Nephron (organoid): ENCODE measurements at regions not wholly inside any gene's neighbourhood (a gene's known extent, or its start where the extent isn't known, plus 50 kb on each side); places are given as distances from the start of the nearest gene placed in this dataset.

ENCODE experiments used
- H3K27ac Mint-ChIP-seq, 3 experiments: 2 replicates each; pipeline ENCODE4 v1.8.0; 2020; ENCODE audit warnings: mixed read lengths in 3 of 3, mild to moderate bottlenecking in 2 of 3, moderate library complexity in 1 of 3
- H3K27me3 Mint-ChIP-seq: 2 replicates; pipeline ENCODE4 v1.8.0; 2021; ENCODE audit warnings: low read depth, mild to moderate bottlenecking, moderate library complexity, mixed read lengths
- H3K36me3 Mint-ChIP-seq: 2 replicates; pipeline ENCODE4 v1.8.0; 2020; ENCODE audit warnings: low read depth, mixed read lengths
- H3K4me1 Mint-ChIP-seq: 2 replicates; pipeline ENCODE4 v1.8.0; 2020; ENCODE audit warnings: mixed read lengths
- H3K4me3 Mint-ChIP-seq, 3 experiments: 2 replicates each; pipeline ENCODE4 v1.8.0; 2020; ENCODE audit warnings: mild to moderate bottlenecking in 3 of 3, mixed read lengths in 3 of 3, moderate library complexity in 2 of 3
- H3K9me3 Mint-ChIP-seq: 2 replicates; pipeline ENCODE4 v1.8.0; 2020; ENCODE audit warnings: mixed read lengths
- TF ChIP-seq, protein P1 (sequence below), 3 experiments: fragments of 200-600 bp; sonication (generic); IDR thresholded peaks; one replicate each; pipeline ENCODE4 v1.5.0; 2021; ENCODE audit warnings: antibody characterized with exemption in 3 of 3; ENCODE audit not compliant: unreplicated experiment in 3 of 3

DNA sequence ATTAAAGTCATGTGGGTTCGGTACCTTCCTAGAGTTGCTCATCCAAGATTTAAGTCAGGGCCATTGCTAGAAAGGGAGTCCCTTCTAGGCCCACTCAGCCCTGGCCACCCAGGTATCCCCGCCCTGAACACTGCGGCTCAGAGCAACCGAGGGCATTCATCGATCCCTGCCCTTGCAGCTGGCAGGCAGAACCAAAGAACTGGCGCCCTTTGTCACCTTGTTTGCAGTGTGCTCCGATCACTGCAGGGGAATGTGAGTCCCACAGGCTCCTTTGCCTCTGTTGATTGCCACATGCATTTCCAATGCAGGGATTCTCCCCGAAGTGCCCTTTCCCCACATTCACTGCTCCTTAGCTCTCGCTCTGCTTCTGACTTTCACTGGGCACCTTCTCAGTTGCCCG lies 108.5 kb downstream of the CMPK2 start:
- no peak overlapping the region for H3K27ac Mint-ChIP-seq
- H3K9me3 Mint-ChIP-seq: no peaks in the 10 kb centered on the region
- TF ChIP-seq, protein P1, sequence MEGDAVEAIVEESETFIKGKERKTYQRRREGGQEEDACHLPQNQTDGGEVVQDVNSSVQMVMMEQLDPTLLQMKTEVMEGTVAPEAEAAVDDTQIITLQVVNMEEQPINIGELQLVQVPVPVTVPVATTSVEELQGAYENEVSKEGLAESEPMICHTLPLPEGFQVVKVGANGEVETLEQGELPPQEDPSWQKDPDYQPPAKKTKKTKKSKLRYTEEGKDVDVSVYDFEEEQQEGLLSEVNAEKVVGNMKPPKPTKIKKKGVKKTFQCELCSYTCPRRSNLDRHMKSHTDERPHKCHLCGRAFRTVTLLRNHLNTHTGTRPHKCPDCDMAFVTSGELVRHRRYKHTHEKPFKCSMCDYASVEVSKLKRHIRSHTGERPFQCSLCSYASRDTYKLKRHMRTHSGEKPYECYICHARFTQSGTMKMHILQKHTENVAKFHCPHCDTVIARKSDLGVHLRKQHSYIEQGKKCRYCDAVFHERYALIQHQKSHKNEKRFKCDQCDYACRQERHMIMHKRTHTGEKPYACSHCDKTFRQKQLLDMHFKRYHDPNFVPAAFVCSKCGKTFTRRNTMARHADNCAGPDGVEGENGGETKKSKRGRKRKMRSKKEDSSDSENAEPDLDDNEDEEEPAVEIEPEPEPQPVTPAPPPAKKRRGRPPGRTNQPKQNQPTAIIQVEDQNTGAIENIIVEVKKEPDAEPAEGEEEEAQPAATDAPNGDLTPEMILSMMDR (IDR thresholded peaks at IDR 0.05; ENCODE audit: unreplicated experiment in 3 of 3): no peak
- H3K4me1 Mint-ChIP-seq: peaks cover 21% of the 10 kb centered on the region
- H3K4me3 Mint-ChIP-seq: no peak overlapping the region
- H3K27me3 Mint-ChIP-seq: peaks cover 12% of the 10 kb centered on the region
- H3K36me3 Mint-ChIP-seq: no peaks in the 10 kb centered on the region

DNA sequence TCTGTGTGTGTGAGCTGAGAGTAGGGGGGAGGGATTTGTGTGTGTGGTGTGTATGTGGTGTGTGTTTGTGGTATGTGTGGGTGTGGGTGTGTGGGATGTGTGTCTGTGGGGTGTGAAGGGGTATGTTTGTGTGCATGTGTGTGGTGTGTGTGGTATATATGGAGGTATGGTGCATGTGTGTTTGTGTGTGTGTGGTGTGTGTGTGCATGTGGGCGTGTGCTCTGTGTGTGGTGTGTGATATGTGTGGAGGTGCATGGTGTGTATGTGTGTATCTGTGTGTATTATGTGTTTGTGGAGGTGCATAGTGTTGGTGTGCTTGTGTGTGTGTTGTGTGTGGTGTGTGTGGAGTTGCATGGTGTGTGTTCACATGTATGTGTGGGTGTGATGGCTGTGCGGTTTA lies 106.0 kb downstream of the CMPK2 start:
- Mint-ChIP-seq H3K9me3 (no peaks in the 10 kb centered on the region), H3K36me3 (no peaks in the 10 kb centered on the region), H3K27ac (no peak overlapping the region), H3K4me3 (no peak overlapping the region), H3K27me3 (peaks cover 5% of the 10 kb centered on the region), H3K4me1 (no peaks in the 10 kb centered on the region)
- TF ChIP-seq, protein P1 (IDR thresholded peaks at IDR 0.05; ENCODE audit: unreplicated experiment in 3 of 3): no peak

DNA sequence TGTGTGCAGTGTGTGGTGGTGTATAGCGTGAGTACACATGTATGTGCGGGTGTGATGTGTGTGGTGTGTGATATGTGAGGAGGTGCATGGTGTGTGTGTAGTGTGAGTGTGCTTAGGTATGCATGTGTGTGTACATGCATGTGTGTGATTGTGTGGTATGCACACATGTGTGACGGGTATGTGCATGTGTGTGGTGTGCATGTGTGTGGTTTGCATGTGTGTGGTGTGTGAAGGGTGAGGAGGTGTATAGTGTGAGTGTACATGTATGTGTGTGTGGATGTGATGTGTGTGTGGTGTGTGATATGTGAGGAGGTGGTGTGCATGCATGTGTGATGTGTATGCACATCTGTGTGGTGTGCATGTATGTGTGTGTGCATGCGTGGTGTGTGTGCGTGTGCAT lies 105.6 kb downstream of the CMPK2 start:
- no peaks in the 10 kb centered on the region for H3K9me3 Mint-ChIP-seq
- H3K27me3 Mint-ChIP-seq: peaks cover 5% of the 10 kb centered on the region
- TF ChIP-seq, protein P1 (IDR thresholded peaks at IDR 0.05; ENCODE audit: unreplicated experiment in 3 of 3): no peak
- no peak overlapping the region for H3K27ac Mint-ChIP-seq
- H3K36me3 Mint-ChIP-seq: no peaks in the 10 kb centered on the region
- H3K4me1 Mint-ChIP-seq: no peaks in the 10 kb centered on the region
- no peak overlapping the region for H3K4me3 Mint-ChIP-seq

DNA sequence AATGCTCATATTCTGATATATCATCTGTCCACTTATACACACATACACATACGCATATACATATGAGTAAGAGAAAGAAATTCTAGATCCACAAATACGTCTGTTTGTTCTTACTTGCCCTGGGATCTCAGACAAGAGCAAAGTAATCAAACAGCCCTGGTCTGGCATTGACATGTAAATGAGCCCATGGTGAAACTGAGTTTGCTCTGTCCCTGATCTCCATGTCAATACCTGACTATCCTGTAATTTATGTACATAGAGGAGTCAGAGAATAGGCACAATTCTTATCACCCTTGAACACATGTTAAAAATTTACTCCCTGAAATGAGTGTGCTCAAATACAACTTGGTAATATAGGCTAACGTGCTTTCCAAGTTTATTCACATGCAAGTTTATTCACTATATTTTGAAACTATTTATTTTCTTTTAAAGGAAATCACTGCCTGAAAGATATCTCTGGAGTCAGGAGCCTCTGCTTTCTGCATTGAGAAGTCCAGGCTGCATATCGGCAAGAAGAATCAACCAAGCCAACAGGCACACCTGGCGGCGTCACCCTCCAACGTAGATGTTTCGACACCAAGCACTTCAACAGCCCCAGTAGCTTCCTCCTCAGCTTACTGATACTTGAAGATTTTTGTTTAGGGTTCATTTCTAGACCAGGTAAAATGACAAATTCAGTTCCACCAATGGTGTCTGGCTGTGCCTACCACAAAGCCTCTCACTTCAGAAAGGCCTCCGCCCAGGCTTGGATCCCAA lies 100.6 kb downstream of the CMPK2 start:
- H3K9me3 Mint-ChIP-seq: no peaks in the 10 kb centered on the region
- H3K27ac Mint-ChIP-seq: no peak overlapping the region
- TF ChIP-seq, protein P1 (IDR thresholded peaks at IDR 0.05; ENCODE audit: unreplicated experiment in 3 of 3): no peak
- H3K27me3 Mint-ChIP-seq: peaks cover 9% of the 10 kb centered on the region
- no peak overlapping the region for H3K4me3 Mint-ChIP-seq
- no peaks in the 10 kb centered on the region for H3K4me1 Mint-ChIP-seq
- no peaks in the 10 kb centered on the region for H3K36me3 Mint-ChIP-seq

DNA sequence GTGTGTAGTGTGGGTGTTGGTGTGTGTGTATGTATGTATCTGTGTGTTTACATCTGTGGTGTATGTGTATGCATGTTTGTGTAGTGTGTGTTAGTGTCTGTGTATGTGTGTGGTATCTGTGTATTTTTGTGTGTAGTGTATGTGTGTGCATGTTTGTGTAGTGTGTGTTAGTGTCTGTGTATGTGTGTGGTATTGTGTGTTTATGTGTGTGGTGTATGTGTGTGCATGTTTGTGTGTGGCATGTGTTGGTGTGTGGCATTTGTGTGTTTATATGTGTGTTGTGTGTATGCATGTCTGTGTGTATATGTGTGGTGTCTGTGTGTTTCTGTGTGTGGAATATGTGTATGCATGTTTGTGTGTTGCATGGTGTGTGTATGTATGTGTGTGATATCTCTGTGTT lies 96.4 kb downstream of the CMPK2 start:
- no peak overlapping the region for H3K4me3 Mint-ChIP-seq
- no peaks in the 10 kb centered on the region for H3K9me3 Mint-ChIP-seq
- no peak overlapping the region for H3K27ac Mint-ChIP-seq
- peaks cover 16% of the 10 kb centered on the region for H3K4me1 Mint-ChIP-seq
- H3K27me3 Mint-ChIP-seq: peaks cover 36% of the 10 kb centered on the region
- no peaks in the 10 kb centered on the region for H3K36me3 Mint-ChIP-seq
- TF ChIP-seq, protein P1 (IDR thresholded peaks at IDR 0.05; ENCODE audit: unreplicated experiment in 3 of 3): no peak

DNA sequence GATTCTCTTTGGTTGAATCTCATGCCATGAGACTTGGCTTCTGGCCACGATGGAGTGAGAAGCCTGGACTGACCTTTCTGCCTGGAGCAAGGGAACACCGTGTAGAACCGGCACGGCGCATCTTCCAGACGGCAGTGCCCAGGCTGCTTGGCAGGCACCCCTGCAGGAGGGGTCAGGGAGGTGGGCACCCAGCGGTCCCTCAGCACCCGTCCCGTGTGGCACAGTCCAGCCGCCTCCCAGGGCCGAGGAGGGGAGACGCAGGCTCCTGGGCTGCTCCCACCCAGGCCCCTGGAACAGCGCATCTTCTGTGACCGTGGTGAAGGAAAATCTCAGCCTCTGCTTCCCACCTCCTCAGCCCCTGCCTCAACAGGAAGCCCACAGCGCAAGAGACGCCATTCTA lies 95.7 kb downstream of the CMPK2 start:
- Mint-ChIP-seq H3K4me1 (peaks cover 16% of the 10 kb centered on the region), H3K9me3 (no peaks in the 10 kb centered on the region), H3K27ac (no peak overlapping the region), H3K36me3 (peaks cover under 1% of the 10 kb centered on the region), H3K27me3 (peaks cover 39% of the 10 kb centered on the region), H3K4me3 (no peak overlapping the region)
- TF ChIP-seq, protein P1 (IDR thresholded peaks at IDR 0.05; ENCODE audit: unreplicated experiment in 3 of 3): no peak
